Choroid plexus epithelial cell (primary cell): ENCODE measurements at regions not wholly inside any gene's neighbourhood (a gene's known extent, or its start where the extent isn't known, plus 50 kb on each side); places are given as distances from the start of the nearest gene placed in this dataset.

ENCODE experiments used
- DNase-seq: peaks from one replicate; pipeline ENCODE4 v3.0.0-alpha.2; 2010; ENCODE audit warnings: low read depth
- H3K4me3 ChIP-seq: 2 replicates; pipeline ENCODE4 v1.5.1; 2011; ENCODE audit warnings: low read depth, mild to moderate bottlenecking, control low read depth, low read length, moderate library complexity
- TF ChIP-seq, protein P1 (sequence below): conservative IDR thresholded peaks from 2 replicates; pipeline ENCODE4 v1.5.1; 2011; ENCODE audit warnings: low read depth, mild to moderate bottlenecking, control low read depth, inconsistent platforms, low read length, moderate library complexity

DNA sequence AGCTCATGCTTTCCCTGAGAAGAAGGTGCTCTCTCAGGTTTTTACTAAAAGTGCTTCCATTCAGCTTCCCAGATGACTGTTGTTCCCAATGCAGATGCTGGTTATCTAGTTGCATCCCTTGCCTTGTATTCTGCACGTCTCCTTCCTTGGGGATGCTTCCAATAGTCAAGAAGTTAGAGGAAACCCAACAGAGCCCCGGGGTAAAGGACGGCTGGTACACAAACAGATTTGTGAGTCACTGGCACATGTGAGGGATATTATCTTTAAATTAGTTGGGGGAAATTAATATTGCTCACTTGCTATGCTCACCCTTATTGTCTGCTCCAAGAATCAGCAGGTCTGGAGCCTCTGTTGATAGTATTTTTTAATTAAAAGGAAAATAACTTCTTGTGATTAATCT is 465.2 kb upstream of the BOD1L1 start:
- no peak overlapping the region for H3K4me3 ChIP-seq
- TF ChIP-seq, protein P1, sequence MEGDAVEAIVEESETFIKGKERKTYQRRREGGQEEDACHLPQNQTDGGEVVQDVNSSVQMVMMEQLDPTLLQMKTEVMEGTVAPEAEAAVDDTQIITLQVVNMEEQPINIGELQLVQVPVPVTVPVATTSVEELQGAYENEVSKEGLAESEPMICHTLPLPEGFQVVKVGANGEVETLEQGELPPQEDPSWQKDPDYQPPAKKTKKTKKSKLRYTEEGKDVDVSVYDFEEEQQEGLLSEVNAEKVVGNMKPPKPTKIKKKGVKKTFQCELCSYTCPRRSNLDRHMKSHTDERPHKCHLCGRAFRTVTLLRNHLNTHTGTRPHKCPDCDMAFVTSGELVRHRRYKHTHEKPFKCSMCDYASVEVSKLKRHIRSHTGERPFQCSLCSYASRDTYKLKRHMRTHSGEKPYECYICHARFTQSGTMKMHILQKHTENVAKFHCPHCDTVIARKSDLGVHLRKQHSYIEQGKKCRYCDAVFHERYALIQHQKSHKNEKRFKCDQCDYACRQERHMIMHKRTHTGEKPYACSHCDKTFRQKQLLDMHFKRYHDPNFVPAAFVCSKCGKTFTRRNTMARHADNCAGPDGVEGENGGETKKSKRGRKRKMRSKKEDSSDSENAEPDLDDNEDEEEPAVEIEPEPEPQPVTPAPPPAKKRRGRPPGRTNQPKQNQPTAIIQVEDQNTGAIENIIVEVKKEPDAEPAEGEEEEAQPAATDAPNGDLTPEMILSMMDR: no peak
- no peak for DNase-seq

DNA sequence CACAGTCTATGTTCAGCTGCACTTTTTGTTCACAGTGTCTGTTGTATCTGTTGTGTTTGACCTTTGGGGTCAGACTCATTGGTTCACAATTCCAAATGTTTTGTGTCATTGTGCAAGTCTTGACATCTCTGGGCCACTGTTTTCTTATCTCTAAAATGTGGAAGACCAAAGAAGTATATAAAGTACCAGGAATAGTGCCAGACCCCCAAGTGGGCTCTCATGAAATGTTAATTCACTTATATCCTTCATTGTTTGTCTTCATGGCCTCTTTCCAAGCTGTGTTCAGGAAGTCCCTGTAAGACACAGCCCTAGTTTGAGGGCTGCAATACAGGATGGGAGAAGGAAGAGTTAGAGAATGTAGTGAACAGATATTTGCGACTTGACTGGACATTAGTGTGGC is 468.3 kb upstream of the BOD1L1 start:
- TF ChIP-seq, protein P1: no peak
- H3K4me3 ChIP-seq: no peak overlapping the region
- DNase-seq: peak; percentile 17

DNA sequence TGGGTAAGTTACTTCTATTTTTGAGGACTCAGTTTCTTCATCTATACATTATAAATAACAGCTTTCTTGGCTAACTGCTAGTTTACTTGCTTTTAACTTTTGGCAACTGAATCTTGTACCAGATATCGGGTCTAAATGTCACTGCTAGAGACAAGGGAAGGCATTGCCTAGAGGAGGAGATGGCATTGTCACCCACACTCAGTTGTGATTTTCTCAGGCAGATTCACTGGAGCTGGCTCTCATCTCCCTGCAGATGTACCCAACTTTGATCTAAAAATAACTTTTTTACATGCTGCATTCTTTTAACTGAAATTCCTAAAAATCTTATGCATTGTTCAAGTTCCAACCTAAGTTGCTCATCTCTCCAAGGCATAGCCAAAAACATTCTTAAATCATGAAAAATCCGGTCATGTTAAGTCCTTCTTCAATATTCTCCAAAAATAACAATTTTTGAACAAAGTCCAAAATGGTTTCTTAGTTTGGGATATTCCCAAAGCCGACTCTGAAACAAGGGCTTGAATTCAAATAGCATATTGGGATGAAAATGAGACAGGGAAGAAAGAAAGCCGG is 469.0 kb upstream of the BOD1L1 start:
- peak; percentile 74 for DNase-seq
- no peak overlapping the region for H3K4me3 ChIP-seq
- TF ChIP-seq, protein P1: no peak

GRCh38 chr4:14100349-14100748 is 472.8 kb upstream of the BOD1L1 start:
- no peak overlapping the region for H3K4me3 ChIP-seq
- DNase-seq: peak; percentile 16
- TF ChIP-seq, protein P1: no peak

- TF ChIP-seq, protein P1: no peak
- peak; percentile 72 for DNase-seq
- no peak overlapping the region for H3K4me3 ChIP-seq
Observed at GRCh38 chr4:14110407-14110806, 482.9 kb upstream of the BOD1L1 start.

DNA sequence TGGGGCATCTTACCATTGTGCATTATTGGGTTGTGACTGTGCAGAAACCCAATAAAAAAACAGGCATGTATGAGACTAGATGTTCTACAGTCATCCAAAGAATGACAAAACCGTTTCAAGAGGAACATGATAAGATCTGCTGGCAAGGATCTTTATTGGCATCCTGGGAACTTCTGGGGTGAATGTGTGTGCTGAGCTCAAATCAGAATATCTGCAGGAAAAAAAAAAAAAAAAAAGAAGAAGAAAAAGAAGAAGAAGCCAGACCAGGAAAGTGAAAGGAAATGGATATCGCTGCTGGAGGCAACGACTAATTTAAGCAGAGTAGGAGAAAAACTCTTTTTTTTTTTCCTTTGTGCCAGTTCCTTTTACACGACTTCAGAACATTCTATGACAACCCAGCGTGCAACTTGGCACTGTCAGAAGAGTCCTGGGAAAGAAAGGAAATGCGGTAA is 484.2 kb upstream of the BOD1L1 start:
- no peak for DNase-seq
- H3K4me3 ChIP-seq: peak overlapping the region; percentile 26
- TF ChIP-seq, protein P1: no peak

GRCh38 chr4:14115106-14115505 is 487.6 kb upstream of the BOD1L1 start:
- H3K4me3 ChIP-seq: no peak overlapping the region
- TF ChIP-seq, protein P1: no peak
- DNase-seq: no peak
